WTC11 (cell line): ENCODE measurements at regions not wholly inside any gene's neighbourhood (a gene's known extent, or its start where the extent isn't known, plus 50 kb on each side); places are given as distances from the start of the nearest gene placed in this dataset.

Experiments
- CREM ChIP-seq: sonication (generic); formaldehyde crosslinking; IDR thresholded peaks from 2 replicates; pipeline ENCODE4 v1.8.1; 2022; ENCODE audit warnings: mild to moderate bottlenecking, missing genetic modification reagents, moderate library complexity
- FOXP1 ChIP-seq: sonication (generic); formaldehyde crosslinking; IDR thresholded peaks from 2 replicates; pipeline ENCODE4 v1.8.0; 2022; ENCODE audit warnings: missing genetic modification reagents, mild to moderate bottlenecking, moderate library complexity, borderline replicate concordance
- TP53 ChIP-seq: sonication (generic); formaldehyde crosslinking; IDR thresholded peaks from 2 replicates; pipeline ENCODE4 v1.8.1; 2023; ENCODE audit warnings: mild to moderate bottlenecking, missing genetic modification reagents
- TF ChIP-seq, protein P1 (sequence below): fragments of 200-600 bp; IDR thresholded peaks from 2 replicates; pipeline ENCODE4 v1.8.0; 2022; ENCODE audit warnings: antibody characterized with exemption

DNA sequence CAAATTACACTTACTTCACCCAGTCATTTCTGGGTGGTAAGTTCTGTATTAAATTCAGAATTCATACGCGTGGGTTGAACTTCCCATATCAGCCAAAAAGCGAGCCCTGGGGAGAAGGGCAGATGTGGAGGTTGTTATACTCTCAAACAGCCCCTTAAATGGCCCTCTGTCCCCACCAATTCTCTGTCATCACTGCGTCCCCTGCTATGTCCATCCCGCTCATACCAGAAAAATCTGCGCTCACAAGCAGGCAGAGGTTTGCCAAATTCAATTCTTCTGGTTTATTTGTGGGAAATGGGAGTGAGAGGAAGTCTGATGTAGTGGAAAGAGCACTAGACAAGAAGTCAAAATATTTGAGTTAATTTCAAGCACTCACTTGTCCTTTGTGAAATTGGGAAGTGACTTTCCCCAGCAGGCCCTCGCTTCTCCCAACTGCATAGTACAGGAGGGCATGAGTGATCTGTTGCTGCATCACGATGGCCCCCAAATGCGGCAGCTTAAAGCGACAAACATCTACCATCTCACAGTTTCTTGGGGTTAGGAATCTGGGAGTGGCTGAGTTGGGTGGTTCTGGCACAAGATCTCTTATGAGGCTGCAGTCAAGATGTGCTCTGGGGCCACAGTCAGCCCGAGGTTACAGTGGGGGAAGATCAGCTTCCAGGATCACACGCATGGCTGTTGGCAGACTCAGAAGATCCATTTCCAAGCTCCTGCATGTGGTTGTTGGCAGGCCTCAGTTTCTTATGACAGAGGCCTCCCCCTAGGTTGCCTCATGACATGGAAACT, 67.7 kb downstream of the CPN2 start:
- TF ChIP-seq TP53 (CRISPR knock-in tag) (no peak), FOXP1 (CRISPR knock-in tag) (no peak), CREM (no peak)
- TF ChIP-seq, protein P1, sequence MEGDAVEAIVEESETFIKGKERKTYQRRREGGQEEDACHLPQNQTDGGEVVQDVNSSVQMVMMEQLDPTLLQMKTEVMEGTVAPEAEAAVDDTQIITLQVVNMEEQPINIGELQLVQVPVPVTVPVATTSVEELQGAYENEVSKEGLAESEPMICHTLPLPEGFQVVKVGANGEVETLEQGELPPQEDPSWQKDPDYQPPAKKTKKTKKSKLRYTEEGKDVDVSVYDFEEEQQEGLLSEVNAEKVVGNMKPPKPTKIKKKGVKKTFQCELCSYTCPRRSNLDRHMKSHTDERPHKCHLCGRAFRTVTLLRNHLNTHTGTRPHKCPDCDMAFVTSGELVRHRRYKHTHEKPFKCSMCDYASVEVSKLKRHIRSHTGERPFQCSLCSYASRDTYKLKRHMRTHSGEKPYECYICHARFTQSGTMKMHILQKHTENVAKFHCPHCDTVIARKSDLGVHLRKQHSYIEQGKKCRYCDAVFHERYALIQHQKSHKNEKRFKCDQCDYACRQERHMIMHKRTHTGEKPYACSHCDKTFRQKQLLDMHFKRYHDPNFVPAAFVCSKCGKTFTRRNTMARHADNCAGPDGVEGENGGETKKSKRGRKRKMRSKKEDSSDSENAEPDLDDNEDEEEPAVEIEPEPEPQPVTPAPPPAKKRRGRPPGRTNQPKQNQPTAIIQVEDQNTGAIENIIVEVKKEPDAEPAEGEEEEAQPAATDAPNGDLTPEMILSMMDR: no peak
